Fibroblast of lung (primary cell): ENCODE measurements at regions not wholly inside any gene's neighbourhood (a gene's known extent, or its start where the extent isn't known, plus 50 kb on each side); places are given as distances from the start of the nearest gene placed in this dataset.

Experiments
- CTCF ChIP-seq, 2 donors: IDR thresholded peaks in 1 of 2; conservative IDR thresholded peaks in 1 of 2; 1 replicate in 1 of 2; 2 replicates in 1 of 2; pipeline ENCODE4 v1.5.1; 2011 to 2012; ENCODE audit warnings: low read length in 2 of 2, control low read depth in 1 of 2, inconsistent platforms in 1 of 2, low read depth in 1 of 2, mild to moderate bottlenecking in 1 of 2
- EZH2 ChIP-seq: IDR thresholded peaks from 2 replicates; pipeline ENCODE4 v1.5.1; 2012; ENCODE audit warnings: low read length, control low read depth, mild to moderate bottlenecking; ENCODE audit errors: missing control alignments

- TF ChIP-seq CTCF (conservative IDR thresholded peaks at IDR 0.05 in 1 of 2, IDR thresholded peaks at IDR 0.05 in 1 of 2; ENCODE audit: low read depth in 1 of 2, low read length in 2 of 2) (no peak), EZH2 (no peak)
These were observed 211.5 kb downstream of the KDR start for GRCh38 chr4:54913751-54914526.
